ENCODE measurements at regions not wholly inside any gene's neighbourhood (a gene's known extent, or its start where the extent isn't known, plus 50 kb on each side); places are given as distances from the start of the nearest gene placed in this dataset.
"Not testable (repeated sequence)": the region's sequence is repeated elsewhere in the genome, so short reads cannot be mapped to it uniquely, and the experiment has no call there.

DNA sequence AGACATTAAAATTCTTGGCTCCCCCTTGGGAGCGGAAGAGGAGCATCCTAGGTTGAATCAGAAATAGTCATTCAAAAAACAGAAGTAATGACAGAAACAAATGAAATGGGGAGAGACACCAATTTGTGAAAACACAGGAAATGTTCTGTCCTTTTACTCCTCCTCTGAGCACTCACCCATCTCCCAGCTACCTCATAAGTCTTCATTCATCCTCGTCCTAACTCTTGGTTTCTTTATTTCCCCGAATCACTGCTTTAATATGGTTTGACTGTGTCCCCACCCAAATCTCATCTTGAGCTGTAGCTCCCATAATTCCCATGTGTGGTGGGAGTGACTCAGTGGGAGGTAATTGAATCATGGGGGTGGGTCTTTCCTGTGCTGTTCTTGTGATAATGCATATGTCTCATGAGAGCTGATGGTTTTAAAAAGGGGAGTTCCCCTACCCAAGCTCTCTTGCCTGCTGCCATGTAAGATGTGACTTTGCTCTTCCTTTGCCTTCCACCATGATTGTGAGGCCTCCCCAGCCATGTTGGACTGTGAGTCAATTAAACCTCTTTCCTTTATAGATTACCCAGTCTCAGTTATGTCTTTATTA lies 579.7 kb upstream of the CBLB start:
- H3K27ac ChIP-seq, H3K4me3 ChIP-seq: not testable (repeated sequence)

- Histone ChIP-seq H3K4me3 (no peak overlapping the region), H3K27ac (no peak overlapping the region)
Measured at GRCh38 chr3:106452096-106452495, 583.3 kb upstream of the CBLB start.

- H3K27ac ChIP-seq = no peak overlapping the region
- no peak overlapping the region for H3K4me3 ChIP-seq
Measured at GRCh38 chr3:106454497-106454896, 585.7 kb upstream of the CBLB start.

GRCh38 chr3:106457281-106458180 lies 588.7 kb upstream of the CBLB start:
- H3K4me3 ChIP-seq = no peak overlapping the region
- no peak overlapping the region for H3K27ac ChIP-seq

GRCh38 chr3:106458952-106459351 lies 590.1 kb upstream of the CBLB start:
- Histone ChIP-seq H3K4me3 (no peak overlapping the region), H3K27ac (no peak overlapping the region)

GRCh38 chr3:106466881-106467280 lies 598.1 kb upstream of the CBLB start:
- no peak overlapping the region for H3K4me3 ChIP-seq
- H3K27ac ChIP-seq = no peak overlapping the region

DNA sequence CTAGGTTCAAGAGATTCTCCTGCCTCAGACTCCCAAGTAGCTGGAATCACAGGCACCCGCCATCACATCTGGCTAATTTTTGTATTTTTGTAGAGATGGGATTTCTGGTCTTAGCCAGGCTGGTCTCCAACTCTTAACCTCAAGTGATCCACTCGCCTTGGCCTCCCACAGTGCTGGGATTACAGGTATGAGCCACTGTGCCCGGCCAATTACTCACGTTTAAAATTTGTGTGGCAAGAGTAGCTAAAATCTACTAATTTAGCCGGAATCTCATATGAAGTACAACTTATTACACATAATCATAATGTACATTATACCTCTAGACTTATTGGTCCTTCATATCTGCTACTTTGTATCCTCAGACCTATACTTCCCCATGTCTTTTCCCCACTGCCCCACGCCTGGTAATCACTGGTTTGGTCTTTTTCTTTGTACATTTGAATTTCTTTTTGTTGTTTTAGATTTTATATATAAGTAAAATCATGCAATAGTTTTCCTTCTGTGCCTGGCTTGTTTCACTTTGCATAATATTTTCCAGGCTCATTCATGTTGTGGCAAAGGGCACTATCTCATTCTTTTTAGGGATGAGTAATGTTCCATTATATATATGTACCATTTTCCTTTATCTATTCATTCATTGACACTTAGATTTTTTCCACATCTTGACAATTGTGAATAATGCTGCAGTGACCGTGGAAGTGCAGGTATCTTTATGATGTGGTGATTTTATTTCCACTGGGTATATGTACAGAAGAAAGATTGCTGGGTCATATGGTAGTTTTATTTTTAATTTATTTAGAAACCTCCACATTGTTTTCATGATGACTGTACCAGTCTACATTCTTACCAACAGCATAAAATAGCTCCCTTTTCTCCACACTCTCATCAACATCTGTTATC lies 605.0 kb upstream of the CBLB start:
- H3K27ac ChIP-seq = no peak overlapping the region

GRCh38 chr3:106482451-106482850 lies 613.6 kb upstream of the CBLB start:
- no peak overlapping the region for H3K27ac ChIP-seq
- H3K4me3 ChIP-seq = no peak overlapping the region

More for the DNA sequence above, 605.0 kb upstream of the CBLB start:
- no peak overlapping the region for H3K4me3 ChIP-seq

DNA sequence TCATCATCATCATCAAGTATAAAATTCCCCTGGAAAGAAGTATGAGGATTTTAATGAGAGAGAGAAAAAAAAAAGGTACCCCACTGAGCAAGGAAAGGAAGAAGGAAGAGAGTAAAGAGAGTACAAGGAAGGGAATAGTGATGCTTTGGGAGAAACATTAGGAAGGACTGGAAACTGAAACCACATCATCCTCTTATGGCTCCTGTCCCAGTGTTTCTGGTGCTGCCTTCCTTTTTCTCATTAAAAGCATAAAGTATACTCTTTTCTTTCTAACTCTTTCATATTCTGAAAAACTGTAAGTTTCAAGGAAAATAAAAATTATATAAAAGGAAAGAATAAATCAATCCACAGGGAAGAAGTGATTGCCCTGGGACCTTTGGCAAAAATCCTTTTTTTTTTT lies 616.4 kb upstream of the CBLB start:
- no peak overlapping the region for H3K27ac ChIP-seq
- H3K4me3 ChIP-seq = no peak overlapping the region

GRCh38 chr3:106485802-106486201 lies 617.0 kb upstream of the CBLB start:
- no peak overlapping the region for H3K4me3 ChIP-seq
- no peak overlapping the region for H3K27ac ChIP-seq

- not testable (repeated sequence) for H3K4me3 ChIP-seq, H3K27ac ChIP-seq
Measured at GRCh38 chr3:106486945-106487639, 618.3 kb upstream of the CBLB start.

DNA sequence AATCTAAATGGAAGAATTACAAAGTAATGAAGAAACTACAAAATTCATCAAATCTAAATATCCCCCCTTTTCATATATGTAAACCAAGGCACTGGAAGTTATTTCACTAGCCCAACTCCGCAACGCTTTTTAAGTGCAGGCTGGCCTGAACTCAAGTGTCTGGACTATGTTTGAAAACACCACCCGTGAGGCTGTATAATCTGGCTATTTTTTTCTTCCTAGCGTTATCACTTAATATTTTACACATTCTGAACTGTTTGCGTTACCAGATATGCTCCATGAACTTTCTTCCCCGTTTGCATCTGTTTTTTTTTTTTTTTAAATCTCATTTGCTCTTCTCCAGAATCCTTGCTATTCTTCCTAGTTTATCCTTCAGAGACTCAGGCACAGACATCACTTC lies 619.5 kb upstream of the CBLB start:
- H3K27ac ChIP-seq = no peak overlapping the region

GRCh38 chr3:106491796-106492195 lies 623.0 kb upstream of the CBLB start:
- Histone ChIP-seq H3K4me3 (no peak overlapping the region), H3K27ac (no peak overlapping the region)

More for the DNA sequence above, 619.5 kb upstream of the CBLB start:
- H3K4me3 ChIP-seq = no peak overlapping the region

DNA sequence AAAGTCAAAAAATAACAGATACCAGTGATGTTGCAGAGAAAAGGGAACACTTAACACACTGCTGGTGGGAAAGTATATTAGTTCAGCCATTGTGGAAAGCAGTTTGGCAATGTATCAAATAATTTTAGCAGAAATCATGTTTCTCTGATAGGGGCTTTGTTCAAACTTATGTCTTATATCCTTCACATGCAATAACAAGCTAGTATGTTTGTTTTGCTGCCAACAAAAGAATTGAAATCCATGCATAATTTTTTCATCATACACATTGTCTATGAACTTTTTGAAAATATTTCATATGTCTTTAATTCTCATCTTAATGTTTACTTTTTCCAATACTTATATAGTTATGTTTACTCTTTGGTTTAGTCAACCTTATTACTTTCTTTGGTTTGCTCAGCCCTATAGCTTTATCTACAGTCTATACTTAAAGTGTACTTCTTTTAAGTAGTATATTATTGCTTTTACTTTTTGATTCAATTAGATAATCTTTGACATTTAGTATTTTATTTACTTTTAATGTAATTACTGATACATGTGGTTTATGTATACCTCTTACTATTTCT lies 639.6 kb upstream of the CBLB start:
- no peak overlapping the region for H3K4me3 ChIP-seq
- H3K27ac ChIP-seq = no peak overlapping the region

DNA sequence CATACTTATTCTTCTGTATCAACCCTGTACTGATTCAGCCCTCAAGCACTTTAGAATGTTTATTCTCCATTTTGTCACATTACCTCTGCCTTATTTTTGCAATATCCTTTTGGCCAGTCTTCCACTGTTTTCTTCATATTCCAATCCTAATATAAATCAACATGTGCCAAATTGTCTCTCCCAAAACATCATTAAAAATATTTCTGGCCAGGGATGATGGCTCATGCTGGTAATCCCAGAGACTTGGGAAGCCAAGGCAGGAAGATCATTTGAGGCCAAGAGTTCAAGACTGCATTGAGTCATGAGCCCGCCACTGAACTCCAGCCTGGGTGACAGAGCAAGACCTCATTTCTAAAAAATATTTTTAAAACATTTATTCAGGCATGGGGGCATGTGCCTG lies 641.4 kb upstream of the CBLB start:
- Histone ChIP-seq H3K27ac (peak overlapping the region in 1 of 21 experiments; percentile 26), H3K4me3 (no peak overlapping the region)

GRCh38 chr3:106512846-106513245 lies 644.0 kb upstream of the CBLB start:
- Histone ChIP-seq H3K27ac (no peak overlapping the region), H3K4me3 (no peak overlapping the region)

DNA sequence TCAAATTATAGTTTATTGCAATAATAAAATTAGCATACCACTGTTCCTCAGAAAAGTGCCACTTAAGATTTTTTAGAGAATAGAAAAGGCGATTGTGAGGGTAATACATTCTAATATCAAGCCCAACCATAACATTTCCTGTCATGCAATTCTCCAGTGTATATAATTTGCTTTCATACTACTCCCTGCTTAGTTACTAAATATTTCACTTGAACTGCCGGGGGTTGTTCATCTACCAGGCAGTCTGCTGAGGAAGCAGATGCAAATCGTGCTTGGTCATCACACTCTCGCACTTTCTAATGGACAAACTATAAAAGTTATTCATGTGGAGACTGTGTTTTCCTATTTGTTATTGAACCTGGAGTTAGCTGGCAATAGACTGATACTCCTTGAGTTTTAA lies 645.6 kb upstream of the CBLB start:
- Histone ChIP-seq H3K4me3 (no peak overlapping the region), H3K27ac (no peak overlapping the region)

GRCh38 chr3:106518516-106518915 lies 649.7 kb upstream of the CBLB start:
- no peak overlapping the region for H3K4me3 ChIP-seq
- no peak overlapping the region for H3K27ac ChIP-seq

DNA sequence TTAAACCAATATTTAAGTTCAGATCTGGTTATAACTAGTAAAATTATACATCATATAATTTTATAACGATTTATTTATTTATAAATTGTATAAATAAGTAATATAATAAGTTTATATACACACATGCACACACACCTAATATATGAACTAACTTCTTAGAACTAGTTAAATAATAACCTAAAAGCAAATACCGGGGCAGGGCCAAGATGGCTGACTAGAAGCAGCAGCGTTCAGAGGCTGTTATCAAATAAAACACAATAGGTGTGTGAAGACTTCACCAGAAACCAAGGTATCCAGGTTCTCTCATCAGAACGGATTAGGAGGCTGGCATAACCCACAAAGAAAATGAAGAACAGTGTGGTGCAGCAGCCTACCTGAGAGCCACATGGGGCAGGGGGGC lies 653.6 kb upstream of the CBLB start:
- Histone ChIP-seq H3K4me3 (no peak overlapping the region), H3K27ac (no peak overlapping the region)

- Histone ChIP-seq H3K4me3 (no peak overlapping the region), H3K27ac (no peak overlapping the region)
Measured at GRCh38 chr3:106528932-106529331, 660.1 kb upstream of the CBLB start.
